COR-L47 (cell line): ENCODE measurements at regions not wholly inside any gene's neighbourhood (a gene's known extent, or its start where the extent isn't known, plus 50 kb on each side); places are given as distances from the start of the nearest gene placed in this dataset.

Experiments
- DNase-seq: peaks from one replicate; lab custom pipeline; 2025; lab: John Stamatoyannopoulos, UW

GRCh38 chr7:15855525-15856109, 169.1 kb upstream of the MEOX2 start:
- no peak for DNase-seq

- DNase-seq = no peak
Observed at GRCh38 chr7:15854841-15855524, 168.5 kb upstream of the MEOX2 start.

- DNase-seq = no peak
Observed at GRCh38 chr7:15853832-15854470, 167.5 kb upstream of the MEOX2 start.

- no peak for DNase-seq
Observed at GRCh38 chr7:15851201-15851600, 164.7 kb upstream of the MEOX2 start.

- no peak for DNase-seq
Observed at GRCh38 chr7:15848901-15849300, 162.4 kb upstream of the MEOX2 start.

- no peak for DNase-seq
Observed at GRCh38 chr7:15848362-15848761, 161.9 kb upstream of the MEOX2 start.

GRCh38 chr7:15845868-15846267, 159.4 kb upstream of the MEOX2 start:
- DNase-seq = no peak

- no peak for DNase-seq
Observed at GRCh38 chr7:15845461-15845860, 159.0 kb upstream of the MEOX2 start.

GRCh38 chr7:15839416-15840100, 153.1 kb upstream of the MEOX2 start:
- no peak for DNase-seq

GRCh38 chr7:15838265-15838664, 151.8 kb upstream of the MEOX2 start:
- no peak for DNase-seq

- DNase-seq = no peak
Observed at GRCh38 chr7:15837306-15837950, 150.9 kb upstream of the MEOX2 start.

GRCh38 chr7:15836651-15837050, 150.2 kb upstream of the MEOX2 start:
- no peak for DNase-seq

GRCh38 chr7:15836041-15836440, 149.6 kb upstream of the MEOX2 start:
- DNase-seq = no peak

GRCh38 chr7:15834446-15834845, 148.0 kb upstream of the MEOX2 start:
- no peak for DNase-seq

- peak; percentile 76 for DNase-seq
Observed at GRCh38 chr7:15832996-15833395, 146.5 kb upstream of the MEOX2 start.

- DNase-seq = no peak
Observed at GRCh38 chr7:15831606-15832005, 145.1 kb upstream of the MEOX2 start.

GRCh38 chr7:15829691-15830090, 143.2 kb upstream of the MEOX2 start:
- DNase-seq = no peak

GRCh38 chr7:15828881-15829280, 142.4 kb upstream of the MEOX2 start:
- no peak for DNase-seq

- no peak for DNase-seq
Observed at GRCh38 chr7:15821484-15822427, 135.3 kb upstream of the MEOX2 start.

- no peak for DNase-seq
Observed at GRCh38 chr7:15820319-15820718, 133.8 kb upstream of the MEOX2 start.

GRCh38 chr7:15816835-15817426, 130.4 kb upstream of the MEOX2 start:
- DNase-seq = no peak
